SHP77 (cell line): ENCODE measurements at regions not wholly inside any gene's neighbourhood (a gene's known extent, or its start where the extent isn't known, plus 50 kb on each side); places are given as distances from the start of the nearest gene placed in this dataset.

Source experiments
- DNase-seq, 2 experiments: peaks; one replicate each; lab custom pipeline; 2025; lab: John Stamatoyannopoulos, UW

- DNase-seq, result peak; percentile 75
These were observed 376.2 kb downstream of the SOX11 start for GRCh38 chr2:6068429-6068828.

- peak; percentile 97 for DNase-seq
These were observed 377.2 kb downstream of the SOX11 start for GRCh38 chr2:6069381-6069780.

DNA sequence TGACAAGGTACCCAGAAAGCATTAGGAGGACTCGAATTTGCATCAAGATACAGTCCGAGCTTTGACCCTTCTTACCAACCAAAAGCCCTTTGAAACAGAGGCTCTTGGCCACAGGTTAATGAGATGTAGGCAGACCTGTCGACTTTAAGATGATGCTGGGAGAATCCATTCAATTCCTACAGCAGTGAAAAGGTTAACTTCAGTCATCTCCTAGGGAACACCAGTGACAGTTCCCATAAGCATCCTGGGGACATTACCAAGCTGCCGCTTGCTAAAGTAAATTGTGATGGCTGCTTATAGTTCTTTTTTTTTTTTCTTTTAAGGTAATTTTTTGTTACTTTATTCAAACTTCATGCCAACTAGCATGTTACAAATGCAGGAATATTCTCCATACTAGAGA, 379.3 kb downstream of the SOX11 start:
- peak; percentile 29 to 46 for DNase-seq

DNA sequence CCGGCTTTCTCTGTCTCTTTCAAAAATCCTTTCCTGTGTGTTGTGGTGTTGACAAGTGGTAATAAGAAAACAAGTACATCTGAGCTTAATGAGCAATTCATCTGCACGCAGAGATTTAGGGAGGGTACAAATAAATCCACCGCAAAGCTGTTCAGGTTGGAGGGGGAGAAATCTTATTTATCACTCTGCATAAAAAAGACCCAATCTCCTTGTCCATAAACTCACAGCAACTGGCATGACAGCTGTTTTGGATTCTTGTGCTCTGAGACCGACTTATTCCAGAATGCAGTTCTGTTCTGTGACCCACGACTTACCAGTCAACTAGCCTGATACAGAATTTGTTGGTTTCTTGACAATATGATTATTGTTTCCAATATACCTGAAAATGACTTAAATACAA, 380.1 kb downstream of the SOX11 start:
- DNase-seq, result no peak

DNA sequence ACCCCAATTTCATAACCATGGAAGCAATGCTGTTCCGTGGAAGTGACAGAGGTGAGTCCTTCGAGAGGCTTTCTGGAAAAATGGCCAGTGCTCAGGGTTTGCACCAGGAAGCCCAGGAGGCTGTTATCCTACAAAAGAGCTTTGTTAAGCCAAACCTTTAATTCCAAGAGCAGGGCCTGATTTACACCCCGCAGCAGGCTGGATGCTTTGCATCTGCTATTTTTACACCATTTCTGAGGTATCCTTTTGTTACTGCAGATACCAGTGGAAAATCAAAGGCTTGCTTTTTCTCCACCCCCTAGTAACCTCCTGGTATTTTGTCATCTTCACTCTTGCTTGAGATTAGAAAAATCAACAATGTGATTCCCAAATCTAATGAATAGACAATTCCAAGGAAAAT, 380.6 kb downstream of the SOX11 start:
- DNase-seq, result peak; percentile 32 to 52

GRCh38 chr2:6073191-6074088, 381.3 kb downstream of the SOX11 start:
- DNase-seq, result peak; percentile 84 to 86

DNA sequence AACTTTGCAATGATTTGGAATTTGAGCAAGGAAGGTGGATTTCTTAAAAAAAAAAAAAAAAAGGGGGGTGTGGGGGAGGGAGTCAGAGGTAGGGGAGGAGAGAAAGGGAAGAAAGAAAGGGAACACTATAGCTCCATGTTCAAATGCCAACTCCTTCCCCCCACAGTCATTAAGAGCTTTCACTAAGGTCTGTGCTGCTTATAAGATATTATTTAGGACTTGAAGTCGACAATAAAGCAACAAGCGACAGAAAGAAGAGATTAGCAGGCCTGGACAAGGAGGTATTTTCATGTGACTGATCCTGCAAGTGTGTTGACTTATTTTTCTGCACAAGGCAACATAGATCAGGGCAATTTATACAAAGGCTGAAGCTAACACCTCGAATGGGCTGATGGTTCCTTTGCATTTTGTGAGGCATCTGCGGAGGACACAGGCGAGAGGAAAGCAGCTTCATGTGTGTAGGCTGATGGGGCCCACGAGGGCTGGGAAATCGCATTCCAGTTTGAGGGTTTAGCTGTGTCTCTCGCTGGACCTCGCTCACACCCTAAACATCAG, 382.0 kb downstream of the SOX11 start:
- peak; percentile 77 to 81 for DNase-seq

DNA sequence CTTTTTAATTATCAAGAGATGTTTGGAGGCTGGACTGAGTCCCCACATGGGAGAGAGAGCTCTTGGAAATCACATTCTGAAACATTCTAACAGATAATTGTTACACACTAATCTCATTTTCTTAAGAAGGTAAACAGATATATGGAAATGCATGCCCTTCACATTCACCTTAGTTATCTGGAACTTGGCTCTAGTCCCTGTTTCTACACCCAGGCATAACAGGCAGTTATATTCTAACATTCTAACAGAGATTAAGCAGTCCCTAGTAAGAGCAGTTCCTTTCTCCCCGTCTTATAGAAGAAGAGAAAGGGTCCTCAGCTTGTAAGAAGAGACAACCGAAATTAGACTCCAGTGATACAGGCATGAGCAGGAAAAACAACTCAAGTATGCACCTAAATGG, 385.4 kb downstream of the SOX11 start:
- no peak for DNase-seq

GRCh38 chr2:6078414-6078813, 386.2 kb downstream of the SOX11 start:
- DNase-seq, result no peak

GRCh38 chr2:6079405-6079804, 387.2 kb downstream of the SOX11 start:
- no peak for DNase-seq

GRCh38 chr2:6080932-6081753, 389.0 kb downstream of the SOX11 start:
- DNase-seq, result no peak

DNA sequence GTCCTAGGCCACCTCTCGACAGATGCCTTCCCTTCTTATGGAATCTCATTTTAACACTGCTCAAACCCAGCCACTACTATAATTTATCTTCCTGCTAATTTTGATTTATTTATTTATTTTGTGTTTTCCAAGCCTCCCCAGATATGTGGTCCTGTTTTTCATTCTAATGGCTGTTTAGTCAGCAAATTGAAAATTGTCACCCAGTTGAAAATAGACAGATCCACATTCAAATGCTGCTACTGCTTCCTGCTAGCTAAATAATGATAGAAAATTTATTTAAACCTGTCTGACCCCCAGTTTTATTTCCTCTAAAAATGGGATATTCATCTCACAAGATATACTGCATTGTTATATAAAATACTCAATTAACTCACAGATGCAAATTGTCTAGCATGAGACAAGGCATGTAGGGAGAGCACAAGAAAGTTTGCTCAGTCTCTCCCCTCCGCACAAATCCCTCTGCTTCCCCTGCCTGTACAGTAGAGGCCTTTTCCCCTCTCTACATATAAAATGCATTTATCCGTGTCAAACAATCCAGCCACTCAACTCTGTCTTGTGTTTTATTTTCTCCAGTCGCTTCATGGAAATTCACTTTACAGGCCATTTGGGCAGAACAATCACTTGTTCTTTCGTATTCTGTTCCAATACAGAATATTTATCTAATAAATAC, 389.9 kb downstream of the SOX11 start:
- DNase-seq, result no peak

DNA sequence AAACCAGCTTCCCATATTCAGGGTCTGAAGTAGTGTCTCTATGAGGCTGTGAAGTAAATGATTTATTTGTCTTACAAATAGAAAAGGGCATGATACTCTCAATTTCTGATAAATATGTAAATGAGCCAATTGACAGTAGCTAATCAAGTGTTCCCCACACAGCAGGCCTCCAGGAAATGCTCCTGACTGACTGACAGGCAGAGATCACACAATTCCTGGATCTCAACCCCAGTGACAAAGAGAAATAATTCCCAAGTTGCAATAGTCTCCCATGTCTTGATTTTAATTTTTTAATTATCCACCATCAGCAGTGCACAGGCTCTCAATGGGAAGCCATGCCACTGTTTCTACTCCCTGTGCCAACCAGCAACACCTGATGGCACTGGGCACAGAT, 390.4 kb downstream of the SOX11 start:
- no peak for DNase-seq

DNA sequence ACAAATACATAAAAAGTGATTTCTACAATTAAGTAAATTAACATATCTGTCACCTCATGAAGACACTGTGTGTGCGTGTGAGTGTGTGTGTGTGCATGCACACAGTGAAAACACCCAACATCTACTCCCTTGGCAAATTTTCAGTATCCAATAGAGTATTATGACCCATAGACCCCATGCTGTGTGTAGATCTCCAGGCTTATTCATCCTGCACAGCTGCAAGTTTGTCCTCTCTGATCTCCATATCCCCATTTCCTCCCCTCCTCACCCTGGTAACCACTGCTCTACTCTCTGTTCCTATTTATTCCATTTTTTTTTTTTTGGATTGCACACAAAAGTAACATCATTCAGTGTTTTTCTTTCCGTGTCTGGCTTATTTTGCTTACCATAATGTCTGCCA, 391.0 kb downstream of the SOX11 start:
- DNase-seq, result no peak

- no peak for DNase-seq
These were observed 397.3 kb downstream of the SOX11 start for GRCh38 chr2:6089474-6089873.

- no peak for DNase-seq
These were observed 411.2 kb downstream of the SOX11 start for GRCh38 chr2:6103372-6103771.

GRCh38 chr2:6103949-6104348, 411.8 kb downstream of the SOX11 start:
- peak; percentile 96 to 97 for DNase-seq

- DNase-seq, result no peak
These were observed 415.1 kb downstream of the SOX11 start for GRCh38 chr2:6107290-6107689.

- no peak for DNase-seq
These were observed 417.6 kb downstream of the SOX11 start for GRCh38 chr2:6109831-6110230.

DNA sequence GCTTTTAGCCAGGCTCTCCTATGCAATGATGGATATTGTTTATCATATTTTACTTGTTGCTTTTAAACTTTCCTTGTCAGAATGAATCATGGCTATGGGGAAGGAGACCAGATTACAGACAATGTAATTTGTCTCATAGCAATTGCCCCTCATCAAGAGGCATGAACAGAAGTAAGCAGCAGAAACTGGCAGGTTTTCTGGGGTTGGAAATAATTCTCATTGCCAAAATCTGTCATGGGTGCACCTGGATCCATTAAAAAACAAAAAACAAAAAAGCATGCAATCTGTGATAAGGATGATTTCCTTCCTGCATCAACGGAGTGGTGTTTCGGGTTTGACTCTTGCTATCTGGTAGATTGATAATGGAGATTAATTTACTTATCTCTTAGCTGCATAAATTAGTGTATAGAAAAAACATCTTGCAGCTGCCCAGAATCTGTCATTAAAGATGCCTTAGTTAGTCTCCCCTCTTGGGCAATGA, 419.6 kb downstream of the SOX11 start:
- DNase-seq, result no peak

GRCh38 chr2:6113786-6114185, 421.6 kb downstream of the SOX11 start:
- DNase-seq, result no peak

DNA sequence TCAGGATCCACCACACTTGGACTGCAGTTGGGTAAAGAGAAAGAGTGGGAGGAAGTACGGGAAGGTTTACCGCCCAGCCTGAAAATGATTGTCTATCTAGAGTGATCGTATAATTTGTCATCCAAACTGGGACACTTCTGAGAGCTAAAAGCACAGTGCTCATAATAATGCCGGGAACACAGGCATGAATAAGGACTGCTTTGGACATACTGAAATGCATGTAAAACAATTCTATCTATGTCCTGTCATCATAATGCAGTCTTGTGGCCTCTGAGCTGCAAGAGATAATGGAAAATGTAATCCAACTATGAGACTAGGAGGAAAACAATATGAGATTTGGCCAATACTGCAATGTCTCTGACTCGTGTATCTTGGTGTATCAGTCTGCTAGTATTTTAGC, 435.5 kb downstream of the SOX11 start:
- DNase-seq, result no peak
